Upper lobe of left lung (tissue), 4 donors: ENCODE measurements at regions not wholly inside any gene's neighbourhood (a gene's known extent, or its start where the extent isn't known, plus 50 kb on each side); places are given as distances from the start of the nearest gene placed in this dataset.

Experiments
- CTCF ChIP-seq, 6 experiments: fragments of 450-650 bp in 4 of 6; fragments of 200-600 bp in 2 of 6; sonication (generic) in 2 of 6; IDR thresholded peaks; one replicate each; pipeline ENCODE4 v1.5.1; 2016 to 2019; ENCODE audit warnings: antibody characterized with exemption in 6 of 6
- POLR2A ChIP-seq, 4 donors: fragments of 450-650 bp; IDR thresholded peaks; one replicate each; pipeline ENCODE4 v1.5.1; 2016 to 2017; ENCODE audit warnings: antibody characterized with exemption in 4 of 4, mild to moderate bottlenecking in 2 of 4
- POLR2AphosphoS5 ChIP-seq, 2 donors: sonication (generic); formaldehyde crosslinking; IDR thresholded peaks; one replicate each; pipeline ENCODE4 v1.5.1; 2017; ENCODE audit warnings: antibody characterized with exemption in 2 of 2

GRCh38 chr6:90351696-90352095, 55.1 kb upstream of the BACH2 start:
- no peak for TF ChIP-seq CTCF (IDR thresholded peaks at IDR 0.05)
- TF ChIP-seq POLR2A (IDR thresholded peaks at IDR 0.05): no peak
- no peak for TF ChIP-seq POLR2AphosphoS5 (IDR thresholded peaks at IDR 0.05)
